Breast epithelium (tissue), 4 donors: ENCODE measurements at regions not wholly inside any gene's neighbourhood (a gene's known extent, or its start where the extent isn't known, plus 50 kb on each side); places are given as distances from the start of the nearest gene placed in this dataset.

Experiments
- DNase-seq, 2 donors: peaks; one replicate each; pipeline ENCODE4 v3.0.0-alpha.2; 2019; ENCODE audit warnings: low spot score in 2 of 2
- H3K27ac ChIP-seq, 2 donors: fragments of 200-600 bp; sonication (generic) in 1 of 2; one replicate each; pipeline ENCODE4 v1.5.1; 2016 to 2019; ENCODE audit warnings: mild to moderate bottlenecking in 1 of 2
- H3K27me3 ChIP-seq, 2 donors: fragments of 200-600 bp; sonication (generic) in 1 of 2; one replicate each; pipeline versions ENCODE4 v1.5.1 to v1.6.0; 2017 to 2019; ENCODE audit warnings: control low read depth in 1 of 2, mild to moderate bottlenecking in 1 of 2
- H3K36me3 ChIP-seq: fragments of 200-600 bp; one replicate; pipeline ENCODE4 v1.5.1; 2019
- H3K4me1 ChIP-seq, 2 donors: fragments of 200-600 bp; sonication (generic); one replicate each; pipeline ENCODE4 v1.5.1; 2016 to 2019; ENCODE audit warnings: control low read depth in 1 of 2
- H3K4me3 ChIP-seq, 3 donors: fragments of 200-600 bp; sonication (generic); 1 replicate in 2 of 3; 2 replicates in 1 of 3; pipeline ENCODE4 v1.5.1; 2016 to 2019; ENCODE audit warnings: mild to moderate bottlenecking in 3 of 3, moderate library complexity in 2 of 3
- H3K9me3 ChIP-seq, 2 donors: fragments of 200-600 bp; sonication (generic) in 1 of 2; one replicate each; pipeline ENCODE4 v1.5.1; 2016 to 2019; ENCODE audit warnings: control low read depth in 1 of 2
- CTCF ChIP-seq, 3 donors: fragments of 450-650 bp; IDR thresholded peaks; one replicate each; pipeline ENCODE4 v1.5.1; 2016 to 2017; ENCODE audit warnings: antibody characterized with exemption in 3 of 3, mild to moderate bottlenecking in 3 of 3, moderate library complexity in 3 of 3
- POLR2A ChIP-seq: fragments of 450-650 bp; IDR thresholded peaks from one replicate; pipeline ENCODE4 v1.6.1; 2016; ENCODE audit warnings: antibody characterized with exemption, mild to moderate bottlenecking, moderate library complexity
- POLR2AphosphoS5 ChIP-seq, 3 donors: sonication (generic); formaldehyde crosslinking; IDR thresholded peaks; one replicate each; pipeline ENCODE4 v1.6.1; 2017; ENCODE audit warnings: antibody characterized with exemption in 3 of 3
- intact Hi-C: fragments of 100-400 bp; cut with DNase I; formaldehyde crosslinking; loops from one replicate; pipeline ENCODE4 v1.15.1; 2023; ENCODE audit warnings: low total_unique reads

GRCh38 chr5:20556115-20556763, 568.2 kb upstream of the CDH18 start:
- Histone ChIP-seq H3K27ac (no peak overlapping the region), H3K4me3 (no peak overlapping the region), H3K4me1 (no peaks in the 10 kb centered on the region), H3K36me3 (no peaks in the 10 kb centered on the region), H3K27me3 (no peaks in the 10 kb centered on the region), H3K9me3 (no peaks in the 10 kb centered on the region)
- intact Hi-C loops, result no loop called here
- DNase-seq, result no peak
- TF ChIP-seq CTCF (IDR thresholded peaks at IDR 0.05) (no peak), POLR2AphosphoS5 (IDR thresholded peaks at IDR 0.05) (no peak), POLR2A (no peak)

GRCh38 chr5:20555034-20555433, 567.0 kb upstream of the CDH18 start:
- DNase-seq, result no peak
- Histone ChIP-seq H3K9me3 (no peaks in the 10 kb centered on the region), H3K4me1 (no peaks in the 10 kb centered on the region), H3K27ac (no peak overlapping the region), H3K4me3 (no peak overlapping the region), H3K36me3 (no peaks in the 10 kb centered on the region), H3K27me3 (no peaks in the 10 kb centered on the region)
- TF ChIP-seq POLR2AphosphoS5 (IDR thresholded peaks at IDR 0.05) (no peak), POLR2A (no peak), CTCF (IDR thresholded peaks at IDR 0.05) (no peak)
- intact Hi-C loops, result no loop called here

GRCh38 chr5:20554001-20554400, 566.0 kb upstream of the CDH18 start:
- Histone ChIP-seq H3K36me3 (no peaks in the 10 kb centered on the region), H3K4me3 (no peak overlapping the region), H3K27me3 (no peaks in the 10 kb centered on the region), H3K9me3 (no peaks in the 10 kb centered on the region), H3K27ac (no peak overlapping the region), H3K4me1 (no peaks in the 10 kb centered on the region)
- TF ChIP-seq CTCF (IDR thresholded peaks at IDR 0.05) (no peak), POLR2AphosphoS5 (IDR thresholded peaks at IDR 0.05) (no peak), POLR2A (no peak)
- intact Hi-C loops, result no loop called here
- DNase-seq, result no peak

- no peaks in the 10 kb centered on the region for H3K9me3 ChIP-seq
- DNase-seq, result no peak
- intact Hi-C loops, result no loop called here
These were observed 550.1 kb upstream of the CDH18 start for GRCh38 chr5:20537911-20538703.

More at GRCh38 chr5:20537911-20538703, 550.1 kb upstream of the CDH18 start:
- no peaks in the 10 kb centered on the region for H3K27me3 ChIP-seq
- H3K4me3 ChIP-seq, result no peak overlapping the region
- H3K4me1 ChIP-seq, result no peaks in the 10 kb centered on the region
- TF ChIP-seq POLR2A, result no peak
- TF ChIP-seq CTCF (IDR thresholded peaks at IDR 0.05), result no peak
- no peak for TF ChIP-seq POLR2AphosphoS5 (IDR thresholded peaks at IDR 0.05)
- H3K36me3 ChIP-seq, result no peaks in the 10 kb centered on the region
- H3K27ac ChIP-seq, result no peak overlapping the region
